Thymus (tissue), 11 donors: ENCODE measurements at regions not wholly inside any gene's neighbourhood (a gene's known extent, or its start where the extent isn't known, plus 50 kb on each side); places are given as distances from the start of the nearest gene placed in this dataset.

ENCODE experiments used
- DNase-seq, 9 donors: peaks; one replicate each; pipeline ENCODE4 v3.0.0-alpha.2; 2013; ENCODE audit warnings: low spot score in 9 of 9, low read depth in 6 of 9, missing footprints in 1 of 9
- H3K27ac ChIP-seq, 2 donors: one replicate each; pipeline ENCODE4 v1.5.1; 2013; ENCODE audit warnings: control low read depth in 1 of 2, low read depth in 1 of 2, low read length in 1 of 2, mild to moderate bottlenecking in 1 of 2, moderate library complexity in 1 of 2
- H3K27me3 ChIP-seq, 2 donors: one replicate each; pipeline ENCODE4 v1.5.1; 2013; ENCODE audit warnings: low read length in 1 of 2; ENCODE audit not compliant: control insufficient read depth in 2 of 2, insufficient read depth in 1 of 2
- H3K36me3 ChIP-seq, 2 donors: one replicate each; pipeline ENCODE4 v1.5.1; 2013; ENCODE audit warnings: low read length in 1 of 2, mild to moderate bottlenecking in 1 of 2, moderate library complexity in 1 of 2; ENCODE audit not compliant: control insufficient read depth in 2 of 2, insufficient read depth in 2 of 2
- H3K4me1 ChIP-seq, 2 donors: one replicate each; pipeline ENCODE4 v1.5.1; 2013; ENCODE audit warnings: low read length in 2 of 2; ENCODE audit not compliant: control insufficient read depth in 2 of 2, insufficient read depth in 2 of 2
- H3K4me3 ChIP-seq, 2 donors: one replicate each; pipeline ENCODE4 v1.5.1; 2013; ENCODE audit warnings: low read length in 2 of 2, control low read depth in 1 of 2, mild to moderate bottlenecking in 1 of 2
- H3K9me3 ChIP-seq, 2 donors: one replicate each; pipeline ENCODE4 v1.5.1; 2013; ENCODE audit warnings: low read length in 1 of 2, mild to moderate bottlenecking in 1 of 2; ENCODE audit not compliant: control insufficient read depth in 2 of 2, insufficient read depth in 1 of 2
- WGBS: extraction: QIAGEN DNeasy Blood & Tissue Kit; methylation state at CpG from one replicate; pipeline ENCODE4 v1.1.7; 2013; 5-methylcytosine and 5-hydroxymethylcytosine counted together
- donor health status: healthy.

GRCh38 chr1:39132505-39133339 is 71.8 kb upstream of the MACF1 start:
- no peaks in the 10 kb centered on the region for H3K27me3 ChIP-seq
- 90% methylated on average over 9 of the region's 9 CpGs for WGBS
- H3K36me3 ChIP-seq = no peaks in the 10 kb centered on the region
- no peaks in the 10 kb centered on the region for H3K9me3 ChIP-seq
- no peak overlapping the region for H3K27ac ChIP-seq
- no peak for DNase-seq
- H3K4me1 ChIP-seq = no peaks in the 10 kb centered on the region
- no peak overlapping the region for H3K4me3 ChIP-seq

- H3K9me3 ChIP-seq = no peaks in the 10 kb centered on the region
- WGBS = 87% methylated on average over 1 of the region's 1 CpG
- DNase-seq = no peak
- H3K4me1 ChIP-seq = no peaks in the 10 kb centered on the region
- H3K27ac ChIP-seq = no peak overlapping the region
- H3K27me3 ChIP-seq = no peaks in the 10 kb centered on the region
- H3K36me3 ChIP-seq = no peaks in the 10 kb centered on the region
- H3K4me3 ChIP-seq = no peak overlapping the region
These were observed 71.2 kb upstream of the MACF1 start for GRCh38 chr1:39133340-39133684.

GRCh38 chr1:39134768-39135333 is 69.6 kb upstream of the MACF1 start:
- Histone ChIP-seq H3K4me3 (no peak overlapping the region), H3K27ac (no peak overlapping the region), H3K4me1 (no peaks in the 10 kb centered on the region), H3K36me3 (no peaks in the 10 kb centered on the region), H3K9me3 (no peaks in the 10 kb centered on the region), H3K27me3 (no peaks in the 10 kb centered on the region)
- WGBS = 96% methylated on average over 5 of the region's 5 CpGs
- no peak for DNase-seq

DNA sequence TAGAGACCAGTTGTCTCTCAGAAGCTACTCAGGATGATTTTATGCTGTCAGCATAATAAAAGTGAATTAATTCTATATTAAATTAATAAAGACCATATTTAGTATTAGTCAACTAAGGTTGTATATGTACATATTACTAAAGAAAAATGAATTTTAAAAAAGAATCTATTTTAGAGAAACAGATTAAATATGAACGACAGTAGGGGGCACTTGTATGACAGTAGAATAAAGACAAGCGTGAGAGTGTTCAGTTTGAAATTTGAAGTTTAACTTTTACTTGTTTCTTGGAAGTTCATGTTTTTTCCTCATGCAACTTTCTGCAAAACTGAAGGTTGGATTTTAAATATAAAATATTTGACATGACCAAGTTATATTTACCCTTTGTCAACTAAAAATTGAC is 67.9 kb upstream of the MACF1 start:
- no peak overlapping the region for H3K4me3 ChIP-seq
- DNase-seq = no peak
- WGBS = 92% methylated on average over 2 of the region's 2 CpGs
- no peaks in the 10 kb centered on the region for H3K9me3 ChIP-seq
- no peaks in the 10 kb centered on the region for H3K36me3 ChIP-seq
- no peaks in the 10 kb centered on the region for H3K4me1 ChIP-seq
- no peak overlapping the region for H3K27ac ChIP-seq
- H3K27me3 ChIP-seq = no peaks in the 10 kb centered on the region

DNA sequence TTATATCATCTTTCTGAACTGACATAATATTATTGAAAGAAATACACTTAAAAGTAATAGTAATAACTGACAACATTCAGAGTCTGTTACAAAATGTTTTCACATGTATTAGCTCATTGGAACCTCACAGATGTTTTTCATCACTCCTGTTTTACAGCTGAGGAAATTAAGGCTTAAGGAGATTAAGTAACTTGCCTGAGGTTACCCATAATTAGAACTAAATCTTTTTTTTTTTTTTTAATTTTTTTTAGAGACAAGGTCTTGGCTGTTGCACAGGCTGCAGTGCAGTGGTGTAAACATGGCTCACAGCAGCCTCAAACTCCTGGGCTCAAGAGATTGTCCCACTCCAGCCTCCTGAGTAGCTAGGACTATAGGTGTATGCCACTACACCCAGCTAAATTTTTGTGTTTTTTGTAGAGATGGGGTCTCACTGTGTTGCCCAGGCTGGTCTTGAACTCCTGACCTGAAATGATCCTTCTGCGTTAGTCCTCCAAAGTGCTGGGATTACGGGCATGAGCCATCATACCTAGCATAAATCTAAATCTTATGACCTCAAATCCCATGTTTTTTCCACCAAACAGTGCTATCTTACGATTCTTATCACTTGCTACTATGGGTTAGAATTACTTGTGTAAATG is 64.7 kb upstream of the MACF1 start:
- DNase-seq = no peak
- Histone ChIP-seq H3K36me3 (no peaks in the 10 kb centered on the region), H3K27me3 (no peaks in the 10 kb centered on the region), H3K9me3 (no peaks in the 10 kb centered on the region), H3K4me1 (no peaks in the 10 kb centered on the region), H3K4me3 (no peak overlapping the region), H3K27ac (no peak overlapping the region)
- WGBS = 97% methylated on average over 3 of the region's 3 CpGs

DNA sequence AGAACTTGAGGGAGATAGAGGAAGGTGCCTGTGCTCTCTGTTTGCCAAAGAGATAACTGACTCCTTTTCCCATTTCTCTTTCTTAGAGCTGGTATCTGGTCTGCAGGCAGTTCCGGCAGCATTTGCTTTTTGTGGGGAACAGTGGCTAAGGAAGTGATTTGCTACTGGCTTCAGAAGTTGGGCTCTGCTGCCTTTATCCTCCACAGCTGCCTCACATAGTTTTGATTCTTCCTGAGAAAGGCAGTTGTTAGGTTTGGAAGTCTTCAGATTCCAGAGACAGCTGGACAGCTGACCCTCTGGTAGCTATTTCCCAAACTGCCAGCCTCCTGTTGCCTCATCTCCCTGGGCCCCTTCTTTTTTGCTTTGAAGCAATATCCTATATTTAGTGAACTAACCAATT is 62.6 kb upstream of the MACF1 start:
- Histone ChIP-seq H3K4me1 (no peaks in the 10 kb centered on the region), H3K27me3 (no peaks in the 10 kb centered on the region), H3K4me3 (no peak overlapping the region), H3K27ac (no peak overlapping the region), H3K36me3 (no peaks in the 10 kb centered on the region), H3K9me3 (no peaks in the 10 kb centered on the region)
- no peak for DNase-seq
- 95% methylated on average over 1 of the region's 1 CpG for whole genome bisulfite sequencing

DNA sequence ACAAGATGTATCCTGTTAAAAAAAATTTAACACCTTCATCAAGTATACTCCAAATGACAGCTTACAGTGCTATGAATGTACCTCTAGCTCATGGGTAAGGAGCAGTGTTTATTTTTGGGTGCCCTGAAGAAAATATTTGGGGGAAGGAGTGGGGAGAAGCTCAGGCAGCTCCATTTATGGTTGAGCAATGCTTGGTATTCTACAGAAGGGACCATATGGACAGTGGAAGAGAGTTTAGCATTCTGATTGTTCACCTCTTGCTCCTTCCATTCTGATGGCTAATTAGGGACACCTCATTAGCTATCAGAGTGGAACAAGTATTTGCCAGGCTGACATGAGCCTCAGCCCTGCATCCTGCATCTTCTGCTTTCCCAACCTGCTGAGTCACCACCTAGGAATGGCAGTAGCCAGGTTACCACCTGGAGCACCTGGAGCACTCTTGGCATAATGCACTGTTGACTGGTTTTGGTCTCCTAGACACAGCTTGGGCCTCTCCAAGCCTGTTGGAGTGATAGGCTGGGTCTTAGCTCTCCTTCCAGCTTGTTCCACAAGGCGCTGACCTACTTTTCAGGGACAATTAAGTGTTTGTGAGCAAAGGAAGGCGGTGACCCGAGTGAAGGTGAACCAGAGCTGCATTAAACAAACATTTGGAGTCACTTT is 62.0 kb upstream of the MACF1 start:
- Histone ChIP-seq H3K4me1 (no peaks in the 10 kb centered on the region), H3K9me3 (no peaks in the 10 kb centered on the region)
- no peak for DNase-seq

DNA sequence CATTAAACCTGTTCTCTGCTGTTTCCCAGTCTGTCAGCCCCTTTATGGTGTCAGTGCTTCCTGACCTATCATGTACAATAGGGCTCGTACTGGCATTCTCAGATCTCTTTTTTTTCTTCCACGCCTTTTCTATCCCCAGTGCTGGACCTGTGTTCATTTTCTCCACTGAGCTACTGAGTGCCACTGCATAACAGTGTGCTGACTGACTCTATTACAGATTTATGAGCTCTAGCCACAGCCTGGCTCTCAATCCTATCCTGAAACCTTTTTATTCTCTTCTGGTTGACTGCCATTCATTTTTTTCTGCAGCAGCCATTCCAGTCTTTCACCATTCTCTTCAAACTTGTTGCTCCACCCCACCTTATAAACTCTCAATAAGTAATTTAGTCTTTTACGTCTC is 59.6 kb upstream of the MACF1 start:
- Histone ChIP-seq H3K27me3 (no peaks in the 10 kb centered on the region), H3K4me1 (no peaks in the 10 kb centered on the region), H3K4me3 (no peak overlapping the region), H3K9me3 (no peaks in the 10 kb centered on the region), H3K27ac (no peak overlapping the region), H3K36me3 (no peaks in the 10 kb centered on the region)
- no peak for DNase-seq
- 96% methylated on average over 3 of the region's 3 CpGs for WGBS

More for the DNA sequence above, 62.0 kb upstream of the MACF1 start:
- H3K36me3 ChIP-seq = no peaks in the 10 kb centered on the region
- WGBS = 98% methylated on average over 3 of the region's 3 CpGs
- H3K27me3 ChIP-seq = no peaks in the 10 kb centered on the region
- H3K4me3 ChIP-seq = no peak overlapping the region
- no peak overlapping the region for H3K27ac ChIP-seq

GRCh38 chr1:39145331-39145965 is 59.0 kb upstream of the MACF1 start:
- no peak overlapping the region for H3K27ac ChIP-seq
- H3K36me3 ChIP-seq = no peaks in the 10 kb centered on the region
- H3K9me3 ChIP-seq = no peaks in the 10 kb centered on the region
- H3K4me3 ChIP-seq = no peak overlapping the region
- H3K4me1 ChIP-seq = no peaks in the 10 kb centered on the region
- no peaks in the 10 kb centered on the region for H3K27me3 ChIP-seq
- DNase-seq = no peak
- WGBS = 97% methylated on average over 2 of the region's 2 CpGs
